H1 (cell line): ENCODE measurements at regions not wholly inside any gene's neighbourhood (a gene's known extent, or its start where the extent isn't known, plus 50 kb on each side); places are given as distances from the start of the nearest gene placed in this dataset.

ENCODE experiments used
- MAFK ChIP-seq: IDR thresholded peaks from 2 replicates; pipeline ENCODE4 v1.6.1; 2012; ENCODE audit warnings: low read depth, mild to moderate bottlenecking, improper control_type of control experiment, low read length
- SIN3A ChIP-seq, 2 experiments: IDR thresholded peaks in 1 of 2; conservative IDR thresholded peaks in 1 of 2; 2 replicates each; pipeline ENCODE4 v1.6.1; 2011 to 2012; ENCODE audit warnings: low read length in 2 of 2, improper control_type of control experiment in 1 of 2, low read depth in 1 of 2, mild to moderate bottlenecking in 1 of 2
- TF ChIP-seq, protein P1 (sequence below): fragments of 300-600 bp; sonication (generic); IDR thresholded peaks from 2 replicates; pipeline ENCODE4 v1.7.1; 2012; ENCODE audit warnings: low read length, moderate library complexity, mild to moderate bottlenecking, inconsistent platforms; ENCODE audit not compliant: insufficient replicate concordance

GRCh38 chr2:107645586-107645985, 181.1 kb upstream of the RGPD4 start (continued):
- TF ChIP-seq, protein P1, sequence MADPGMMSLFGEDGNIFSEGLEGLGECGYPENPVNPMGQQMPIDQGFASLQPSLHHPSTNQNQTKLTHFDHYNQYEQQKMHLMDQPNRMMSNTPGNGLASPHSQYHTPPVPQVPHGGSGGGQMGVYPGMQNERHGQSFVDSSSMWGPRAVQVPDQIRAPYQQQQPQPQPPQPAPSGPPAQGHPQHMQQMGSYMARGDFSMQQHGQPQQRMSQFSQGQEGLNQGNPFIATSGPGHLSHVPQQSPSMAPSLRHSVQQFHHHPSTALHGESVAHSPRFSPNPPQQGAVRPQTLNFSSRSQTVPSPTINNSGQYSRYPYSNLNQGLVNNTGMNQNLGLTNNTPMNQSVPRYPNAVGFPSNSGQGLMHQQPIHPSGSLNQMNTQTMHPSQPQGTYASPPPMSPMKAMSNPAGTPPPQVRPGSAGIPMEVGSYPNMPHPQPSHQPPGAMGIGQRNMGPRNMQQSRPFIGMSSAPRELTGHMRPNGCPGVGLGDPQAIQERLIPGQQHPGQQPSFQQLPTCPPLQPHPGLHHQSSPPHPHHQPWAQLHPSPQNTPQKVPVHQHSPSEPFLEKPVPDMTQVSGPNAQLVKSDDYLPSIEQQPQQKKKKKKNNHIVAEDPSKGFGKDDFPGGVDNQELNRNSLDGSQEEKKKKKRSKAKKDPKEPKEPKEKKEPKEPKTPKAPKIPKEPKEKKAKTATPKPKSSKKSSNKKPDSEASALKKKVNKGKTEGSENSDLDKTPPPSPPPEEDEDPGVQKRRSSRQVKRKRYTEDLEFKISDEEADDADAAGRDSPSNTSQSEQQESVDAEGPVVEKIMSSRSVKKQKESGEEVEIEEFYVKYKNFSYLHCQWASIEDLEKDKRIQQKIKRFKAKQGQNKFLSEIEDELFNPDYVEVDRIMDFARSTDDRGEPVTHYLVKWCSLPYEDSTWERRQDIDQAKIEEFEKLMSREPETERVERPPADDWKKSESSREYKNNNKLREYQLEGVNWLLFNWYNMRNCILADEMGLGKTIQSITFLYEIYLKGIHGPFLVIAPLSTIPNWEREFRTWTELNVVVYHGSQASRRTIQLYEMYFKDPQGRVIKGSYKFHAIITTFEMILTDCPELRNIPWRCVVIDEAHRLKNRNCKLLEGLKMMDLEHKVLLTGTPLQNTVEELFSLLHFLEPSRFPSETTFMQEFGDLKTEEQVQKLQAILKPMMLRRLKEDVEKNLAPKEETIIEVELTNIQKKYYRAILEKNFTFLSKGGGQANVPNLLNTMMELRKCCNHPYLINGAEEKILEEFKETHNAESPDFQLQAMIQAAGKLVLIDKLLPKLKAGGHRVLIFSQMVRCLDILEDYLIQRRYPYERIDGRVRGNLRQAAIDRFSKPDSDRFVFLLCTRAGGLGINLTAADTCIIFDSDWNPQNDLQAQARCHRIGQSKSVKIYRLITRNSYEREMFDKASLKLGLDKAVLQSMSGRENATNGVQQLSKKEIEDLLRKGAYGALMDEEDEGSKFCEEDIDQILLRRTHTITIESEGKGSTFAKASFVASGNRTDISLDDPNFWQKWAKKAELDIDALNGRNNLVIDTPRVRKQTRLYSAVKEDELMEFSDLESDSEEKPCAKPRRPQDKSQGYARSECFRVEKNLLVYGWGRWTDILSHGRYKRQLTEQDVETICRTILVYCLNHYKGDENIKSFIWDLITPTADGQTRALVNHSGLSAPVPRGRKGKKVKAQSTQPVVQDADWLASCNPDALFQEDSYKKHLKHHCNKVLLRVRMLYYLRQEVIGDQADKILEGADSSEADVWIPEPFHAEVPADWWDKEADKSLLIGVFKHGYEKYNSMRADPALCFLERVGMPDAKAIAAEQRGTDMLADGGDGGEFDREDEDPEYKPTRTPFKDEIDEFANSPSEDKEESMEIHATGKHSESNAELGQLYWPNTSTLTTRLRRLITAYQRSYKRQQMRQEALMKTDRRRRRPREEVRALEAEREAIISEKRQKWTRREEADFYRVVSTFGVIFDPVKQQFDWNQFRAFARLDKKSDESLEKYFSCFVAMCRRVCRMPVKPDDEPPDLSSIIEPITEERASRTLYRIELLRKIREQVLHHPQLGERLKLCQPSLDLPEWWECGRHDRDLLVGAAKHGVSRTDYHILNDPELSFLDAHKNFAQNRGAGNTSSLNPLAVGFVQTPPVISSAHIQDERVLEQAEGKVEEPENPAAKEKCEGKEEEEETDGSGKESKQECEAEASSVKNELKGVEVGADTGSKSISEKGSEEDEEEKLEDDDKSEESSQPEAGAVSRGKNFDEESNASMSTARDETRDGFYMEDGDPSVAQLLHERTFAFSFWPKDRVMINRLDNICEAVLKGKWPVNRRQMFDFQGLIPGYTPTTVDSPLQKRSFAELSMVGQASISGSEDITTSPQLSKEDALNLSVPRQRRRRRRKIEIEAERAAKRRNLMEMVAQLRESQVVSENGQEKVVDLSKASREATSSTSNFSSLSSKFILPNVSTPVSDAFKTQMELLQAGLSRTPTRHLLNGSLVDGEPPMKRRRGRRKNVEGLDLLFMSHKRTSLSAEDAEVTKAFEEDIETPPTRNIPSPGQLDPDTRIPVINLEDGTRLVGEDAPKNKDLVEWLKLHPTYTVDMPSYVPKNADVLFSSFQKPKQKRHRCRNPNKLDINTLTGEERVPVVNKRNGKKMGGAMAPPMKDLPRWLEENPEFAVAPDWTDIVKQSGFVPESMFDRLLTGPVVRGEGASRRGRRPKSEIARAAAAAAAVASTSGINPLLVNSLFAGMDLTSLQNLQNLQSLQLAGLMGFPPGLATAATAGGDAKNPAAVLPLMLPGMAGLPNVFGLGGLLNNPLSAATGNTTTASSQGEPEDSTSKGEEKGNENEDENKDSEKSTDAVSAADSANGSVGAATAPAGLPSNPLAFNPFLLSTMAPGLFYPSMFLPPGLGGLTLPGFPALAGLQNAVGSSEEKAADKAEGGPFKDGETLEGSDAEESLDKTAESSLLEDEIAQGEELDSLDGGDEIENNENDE = no peak
- TF ChIP-seq MAFK = no peak
- TF ChIP-seq SIN3A (conservative IDR thresholded peaks at IDR 0.05 in 1 of 2, IDR thresholded peaks at IDR 0.05 in 1 of 2; ENCODE audit: low read depth in 1 of 2, low read length in 2 of 2) = no peak
